SK-N-MC (cell line): ENCODE measurements at regions not wholly inside any gene's neighbourhood (a gene's known extent, or its start where the extent isn't known, plus 50 kb on each side); places are given as distances from the start of the nearest gene placed in this dataset.

Experiments used
- DNase-seq: peaks from one replicate; pipeline ENCODE4 v3.0.0-alpha.2; 2011; ENCODE audit warnings: low read depth, low spot score
- H3K27ac ChIP-seq: fragments of 200-600 bp; sonication (generic); 2 replicates; pipeline ENCODE4 v1.5.1; 2016; ENCODE audit warnings: mixed run types
- H3K36me3 ChIP-seq: fragments of 200-600 bp; sonication (generic); 2 replicates; pipeline ENCODE4 v1.6.1; 2017; ENCODE audit warnings: antibody characterized with exemption, low read length, mixed read lengths; ENCODE audit not compliant: insufficient read depth
- H3K4me3 ChIP-seq: fragments of 200-600 bp; sonication (generic); 2 replicates; pipeline ENCODE4 v1.5.1; 2016
- H3K9ac ChIP-seq: fragments of 200-600 bp; sonication (generic); 2 replicates; pipeline ENCODE4 v1.8.0; 2017; ENCODE audit warnings: mixed run types, mixed read lengths; ENCODE audit not compliant: insufficient read length
- H3K9me3 ChIP-seq: fragments of 200-600 bp; sonication (generic); 2 replicates; pipeline ENCODE4 v1.6.1; 2017; ENCODE audit warnings: low read depth, mild to moderate bottlenecking, antibody characterized with exemption, low read length, moderate library complexity, mixed read lengths
- EZH2 ChIP-seq: fragments of 200-600 bp; sonication (generic); IDR thresholded peaks from one replicate; pipeline ENCODE4 v1.6.1; 2017; ENCODE audit warnings: antibody characterized with exemption
- FOXP2 ChIP-seq: optimal IDR thresholded peaks from 2 replicates; pipeline ENCODE3; 2011; ENCODE audit warnings: mild to moderate bottlenecking, moderate library complexity; ENCODE audit not compliant: insufficient read depth; ENCODE audit errors: extremely low read length, control extremely low read depth
- POLR2AphosphoS5 ChIP-seq: IDR thresholded peaks from 2 replicates; pipeline ENCODE4 v1.6.1; 2012; ENCODE audit warnings: mild to moderate bottlenecking, low read depth, low read length, borderline replicate concordance

DNA sequence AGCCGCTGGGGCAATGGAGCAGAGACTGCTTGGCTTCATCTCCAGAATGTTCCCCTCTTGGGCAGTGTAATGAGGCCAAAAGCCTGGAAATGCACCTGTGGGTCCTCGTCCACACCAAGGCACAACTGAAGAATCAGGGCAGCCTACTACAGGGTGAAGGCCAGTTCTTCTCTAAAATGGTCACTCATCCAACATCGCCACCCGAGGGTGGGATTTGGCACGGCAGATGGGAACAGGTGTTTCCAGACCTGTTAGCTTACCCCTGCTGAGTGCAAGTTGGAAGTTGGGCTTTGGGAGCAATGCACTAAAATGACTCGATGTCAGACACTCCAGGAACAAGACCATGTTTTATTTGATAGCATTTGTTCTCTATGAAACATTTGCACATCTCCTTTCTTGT is 543.7 kb downstream of the NPHP4 start:
- Histone ChIP-seq H3K9ac (no peak overlapping the region), H3K36me3 (no peaks in the 10 kb centered on the region), H3K27ac (no peak overlapping the region), H3K4me3 (no peak overlapping the region), H3K9me3 (no peaks in the 10 kb centered on the region)
- TF ChIP-seq FOXP2 = no peak
- no peak for TF ChIP-seq EZH2
- no peak for TF ChIP-seq POLR2AphosphoS5
- no peak for DNase-seq

DNA sequence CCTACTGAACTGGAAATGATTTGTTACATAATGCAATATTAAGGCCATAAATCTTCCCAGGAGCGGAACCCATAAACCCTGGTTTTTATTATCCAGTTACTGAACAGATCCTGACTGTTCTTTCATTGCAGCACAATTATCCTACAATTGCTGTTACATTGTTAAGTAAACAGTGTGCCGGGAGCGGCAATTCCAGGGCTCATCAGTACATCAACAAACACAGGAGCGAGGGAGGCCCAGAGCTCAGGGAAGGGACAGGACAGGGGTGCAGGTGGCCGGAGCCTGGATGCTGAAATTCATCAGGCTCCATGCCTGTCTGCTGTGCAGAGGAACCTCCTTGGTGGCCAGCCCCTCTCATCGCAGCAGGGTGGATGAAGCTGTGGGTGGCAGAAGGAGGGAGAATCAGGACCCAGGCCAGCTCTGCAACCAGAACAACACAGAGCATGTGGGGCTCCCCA is 544.7 kb downstream of the NPHP4 start:
- Histone ChIP-seq H3K27ac (no peak overlapping the region), H3K9me3 (no peaks in the 10 kb centered on the region), H3K36me3 (no peaks in the 10 kb centered on the region), H3K4me3 (no peak overlapping the region), H3K9ac (no peak overlapping the region)
- TF ChIP-seq FOXP2 = no peak
- TF ChIP-seq EZH2 = no peak
- TF ChIP-seq POLR2AphosphoS5 = no peak
- DNase-seq = no peak

DNA sequence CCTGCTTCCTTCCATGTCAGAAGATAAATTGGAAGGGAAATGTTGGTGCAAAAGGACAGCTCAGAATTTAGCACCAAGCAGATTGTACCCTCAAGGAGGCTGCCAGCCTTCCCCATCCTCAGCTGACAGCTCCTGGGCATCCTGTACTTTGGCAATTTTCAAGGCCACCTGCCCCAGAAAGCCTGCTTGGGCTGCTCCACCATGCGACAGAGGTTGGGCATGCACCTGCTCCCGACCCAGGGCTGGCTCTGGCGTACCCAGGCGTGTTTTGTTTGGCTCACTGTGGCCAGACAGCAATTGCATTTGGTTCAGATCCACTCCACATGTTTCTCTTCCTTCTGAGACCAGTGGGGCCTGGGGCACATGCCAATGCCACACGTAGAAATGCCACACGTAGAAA is 547.8 kb downstream of the NPHP4 start:
- DNase-seq = no peak
- Histone ChIP-seq H3K9me3 (no peaks in the 10 kb centered on the region), H3K36me3 (no peaks in the 10 kb centered on the region), H3K4me3 (no peak overlapping the region), H3K9ac (no peak overlapping the region), H3K27ac (no peak overlapping the region)
- TF ChIP-seq POLR2AphosphoS5 (no peak), EZH2 (no peak), FOXP2 (no peak)

DNA sequence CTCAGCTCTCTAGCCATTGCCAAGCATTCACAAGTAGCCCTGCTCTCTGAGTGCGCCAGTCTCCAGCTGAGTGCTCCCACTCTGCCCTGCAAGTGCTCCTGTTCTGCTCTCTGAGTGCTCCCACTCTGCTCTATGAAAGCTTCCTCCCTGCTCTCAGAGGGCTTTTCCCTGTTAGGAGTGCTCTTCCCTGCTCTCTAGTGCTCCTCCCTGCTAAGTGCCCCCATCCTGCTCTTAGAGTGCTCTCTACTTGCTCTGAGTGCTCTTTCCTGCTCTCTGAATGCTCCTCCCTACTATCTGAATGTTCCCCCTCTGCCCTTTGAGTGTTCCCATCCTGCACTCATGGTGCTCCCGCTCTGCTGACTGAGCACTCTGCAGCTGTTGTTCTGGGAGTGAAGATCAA is 555.4 kb downstream of the NPHP4 start:
- DNase-seq = no peak
- H3K27ac ChIP-seq = no peak overlapping the region
- H3K9ac ChIP-seq = no peak overlapping the region
- H3K9me3 ChIP-seq = no peaks in the 10 kb centered on the region
- no peaks in the 10 kb centered on the region for H3K36me3 ChIP-seq
- no peak overlapping the region for H3K4me3 ChIP-seq
- no peak for TF ChIP-seq FOXP2
- TF ChIP-seq EZH2 = no peak
- TF ChIP-seq POLR2AphosphoS5 = no peak

DNA sequence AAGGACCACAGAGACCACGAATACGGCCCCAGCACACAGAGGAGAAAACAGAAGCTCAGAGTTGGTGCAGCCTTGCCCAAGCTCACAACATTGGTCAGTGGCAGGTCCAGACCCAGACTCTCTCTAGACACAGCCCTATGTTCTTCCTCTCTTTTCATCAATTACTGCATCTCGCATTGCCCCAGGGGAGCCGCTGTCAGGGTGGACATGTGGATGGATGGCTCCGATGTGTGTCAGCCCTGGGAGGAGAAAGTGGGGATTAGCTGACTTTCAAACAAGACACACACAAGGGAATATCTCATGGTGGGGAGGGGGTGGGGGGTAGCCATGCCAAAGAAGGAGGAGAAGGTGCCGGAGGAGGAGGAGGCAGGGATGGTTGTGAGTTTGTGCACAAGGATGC is 556.8 kb downstream of the NPHP4 start:
- H3K9me3 ChIP-seq = no peaks in the 10 kb centered on the region
- H3K4me3 ChIP-seq = no peak overlapping the region
- no peak for DNase-seq
- no peak overlapping the region for H3K9ac ChIP-seq
- TF ChIP-seq EZH2 (no peak), POLR2AphosphoS5 (no peak), FOXP2 (no peak)
- no peaks in the 10 kb centered on the region for H3K36me3 ChIP-seq
- H3K27ac ChIP-seq = no peak overlapping the region

DNA sequence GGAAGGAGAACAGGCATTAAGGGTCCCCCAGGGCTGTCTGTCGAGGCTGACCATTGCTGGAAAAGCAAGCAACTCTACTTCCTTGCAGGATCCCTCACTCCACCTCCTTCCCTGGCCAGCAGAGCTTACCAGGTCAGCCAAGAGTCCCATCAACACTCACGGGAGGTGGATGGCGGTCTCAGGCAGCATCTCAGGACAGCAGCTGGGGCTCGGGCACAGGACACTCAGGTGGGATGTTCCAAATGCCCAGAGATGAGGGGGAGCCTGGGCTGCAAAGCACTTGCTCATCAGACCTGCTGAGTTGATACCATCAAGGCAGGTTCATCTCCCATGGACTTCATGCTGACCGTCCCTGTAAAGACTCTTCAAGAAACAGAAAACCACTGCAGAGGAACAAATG is 559.8 kb downstream of the NPHP4 start:
- TF ChIP-seq POLR2AphosphoS5 (no peak), FOXP2 (no peak)
- DNase-seq = no peak
- Histone ChIP-seq H3K9ac (no peak overlapping the region), H3K27ac (no peak overlapping the region), H3K4me3 (no peak overlapping the region), H3K9me3 (no peaks in the 10 kb centered on the region), H3K36me3 (no peaks in the 10 kb centered on the region)

DNA sequence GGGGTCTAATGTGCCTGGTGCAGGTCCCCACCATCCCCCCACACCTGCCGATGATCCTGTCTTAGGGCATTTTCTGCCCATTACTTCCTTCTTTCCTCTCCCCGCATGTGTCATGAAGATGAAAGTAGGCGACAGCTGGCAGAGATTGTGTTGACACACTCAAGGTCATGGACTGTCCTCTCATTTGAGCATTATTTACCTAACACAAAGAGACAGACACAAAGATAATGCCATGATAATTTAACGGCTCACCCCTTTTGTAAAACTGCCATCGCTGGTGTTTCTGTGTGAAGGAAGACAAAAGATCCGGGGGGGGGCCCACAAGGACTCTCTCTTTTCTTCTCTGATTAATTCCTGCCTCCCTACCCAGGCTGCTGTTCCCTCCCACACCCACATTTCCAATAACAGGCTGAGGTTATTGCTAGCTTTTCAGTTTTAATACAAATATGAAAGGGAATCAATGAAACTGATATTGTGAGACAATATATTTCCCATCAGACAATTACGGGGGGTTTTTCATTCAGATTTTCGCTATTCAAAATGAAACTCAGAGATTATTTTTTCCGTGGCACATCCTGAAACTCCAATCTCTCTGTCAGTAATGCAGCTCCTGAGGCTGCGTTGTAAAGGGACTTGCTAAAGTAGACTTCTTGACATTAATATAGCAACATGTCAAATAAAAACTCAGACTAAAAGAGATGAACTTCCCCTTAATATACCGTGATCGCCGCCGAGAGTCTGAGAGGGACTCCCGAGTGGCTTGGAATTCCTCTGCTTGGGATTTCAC is 561.1 kb downstream of the NPHP4 start:
- no peak for DNase-seq
- no peak overlapping the region for H3K4me3 ChIP-seq
- H3K36me3 ChIP-seq = no peaks in the 10 kb centered on the region
- no peak overlapping the region for H3K27ac ChIP-seq
- TF ChIP-seq POLR2AphosphoS5 (no peak), EZH2 (no peak), FOXP2 (no peak)
- H3K9ac ChIP-seq = no peak overlapping the region
- no peaks in the 10 kb centered on the region for H3K9me3 ChIP-seq

DNA sequence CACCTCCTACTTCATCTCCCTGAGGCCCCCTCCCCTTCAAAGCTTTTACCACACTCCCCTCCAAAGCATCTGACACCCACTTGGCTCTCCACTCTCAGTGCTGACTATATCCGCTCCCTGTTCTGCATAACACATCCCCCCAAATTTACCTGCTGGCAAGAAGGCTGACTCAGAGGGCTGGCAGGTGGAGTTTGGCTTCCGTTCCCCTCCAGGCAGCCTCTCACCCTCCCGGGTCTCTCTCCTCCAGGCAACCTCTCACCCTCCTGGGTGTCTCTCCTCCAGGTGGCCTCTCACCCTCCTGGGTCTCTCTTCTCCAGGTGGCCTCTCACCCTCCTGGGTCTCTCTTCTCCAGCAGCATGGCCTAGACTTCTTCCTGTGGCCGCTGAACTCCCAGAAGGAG is 562.1 kb downstream of the NPHP4 start:
- Histone ChIP-seq H3K27ac (no peak overlapping the region), H3K4me3 (no peak overlapping the region), H3K36me3 (no peaks in the 10 kb centered on the region), H3K9me3 (no peaks in the 10 kb centered on the region), H3K9ac (no peak overlapping the region)
- TF ChIP-seq FOXP2 = no peak
- no peak for TF ChIP-seq POLR2AphosphoS5
- TF ChIP-seq EZH2 = no peak
- no peak for DNase-seq

DNA sequence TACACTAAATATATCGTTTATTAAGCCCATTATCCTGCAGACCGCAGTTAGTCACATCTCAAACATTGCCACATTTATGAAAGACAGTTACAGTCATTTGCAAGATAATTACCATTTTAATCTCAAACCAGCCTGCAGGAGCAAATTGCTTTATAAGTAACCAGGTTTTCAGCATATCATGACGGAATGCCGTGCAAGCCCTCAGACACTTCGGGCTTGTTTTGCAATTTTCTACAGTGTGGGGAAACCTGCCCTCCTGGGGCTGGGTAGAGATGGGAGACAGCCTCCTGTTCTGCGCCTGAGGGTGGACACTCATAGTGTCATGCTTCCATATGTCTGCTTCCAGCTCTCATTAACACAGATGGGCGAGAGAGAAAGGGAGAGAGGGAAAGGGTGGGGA is 563.9 kb downstream of the NPHP4 start:
- H3K9me3 ChIP-seq = no peaks in the 10 kb centered on the region
- no peak for DNase-seq
- TF ChIP-seq EZH2 = no peak
- TF ChIP-seq POLR2AphosphoS5 = no peak
- no peak for TF ChIP-seq FOXP2
- no peaks in the 10 kb centered on the region for H3K36me3 ChIP-seq
- no peak overlapping the region for H3K4me3 ChIP-seq
- no peak overlapping the region for H3K9ac ChIP-seq
- H3K27ac ChIP-seq = no peak overlapping the region
